DMS153 treated with DMSO at 0.1 percent for 48 hours (cell line): ENCODE measurements at regions not wholly inside any gene's neighbourhood (a gene's known extent, or its start where the extent isn't known, plus 50 kb on each side); places are given as distances from the start of the nearest gene placed in this dataset.
"Not testable (repeated sequence)": the region's sequence is repeated elsewhere in the genome, so short reads cannot be mapped to it uniquely, and the experiment has no call there.

Experiments used
- DNase-seq: peaks from one replicate; lab custom pipeline; 2025; ENCODE audit not compliant: unreplicated experiment; lab: John Stamatoyannopoulos, UW

GRCh38 chr18:51330148-51330547 lies 132.7 kb upstream of the MEX3C start:
- no peak for DNase-seq

- no peak for DNase-seq
These were observed 133.3 kb upstream of the MEX3C start for GRCh38 chr18:51330739-51331138.

GRCh38 chr18:51337406-51337805 lies 139.9 kb upstream of the MEX3C start:
- DNase-seq = no peak

GRCh38 chr18:51339856-51340255 lies 142.4 kb upstream of the MEX3C start:
- no peak for DNase-seq

GRCh38 chr18:51340332-51340731 lies 142.9 kb upstream of the MEX3C start:
- no peak for DNase-seq

- no peak for DNase-seq
These were observed 145.3 kb upstream of the MEX3C start for GRCh38 chr18:51342815-51343214.

GRCh38 chr18:51345848-51346391 lies 148.4 kb upstream of the MEX3C start:
- no peak for DNase-seq

- no peak for DNase-seq
These were observed 148.9 kb upstream of the MEX3C start for GRCh38 chr18:51346404-51346803.

GRCh38 chr18:51350081-51350480 lies 152.6 kb upstream of the MEX3C start:
- DNase-seq = no peak

- DNase-seq = no peak
These were observed 158.4 kb upstream of the MEX3C start for GRCh38 chr18:51355841-51356240.

GRCh38 chr18:51360301-51360700 lies 162.8 kb upstream of the MEX3C start:
- not testable (repeated sequence) for DNase-seq

- DNase-seq = no peak
These were observed 163.8 kb upstream of the MEX3C start for GRCh38 chr18:51361130-51361860.

GRCh38 chr18:51363384-51363783 lies 165.9 kb upstream of the MEX3C start:
- DNase-seq = no peak

- no peak for DNase-seq
These were observed 173.5 kb upstream of the MEX3C start for GRCh38 chr18:51370996-51371395.

- DNase-seq = no peak
These were observed 174.4 kb upstream of the MEX3C start for GRCh38 chr18:51371929-51372328.

GRCh38 chr18:51382081-51382480 lies 184.6 kb upstream of the MEX3C start:
- DNase-seq = no peak

- no peak for DNase-seq
These were observed 185.6 kb upstream of the MEX3C start for GRCh38 chr18:51383116-51383515.

GRCh38 chr18:51383711-51384110 lies 186.2 kb upstream of the MEX3C start:
- DNase-seq = no peak

GRCh38 chr18:51385270-51385669 lies 187.8 kb upstream of the MEX3C start:
- DNase-seq = no peak

- DNase-seq = no peak
These were observed 193.2 kb upstream of the MEX3C start for GRCh38 chr18:51390702-51391101.

GRCh38 chr18:51391215-51391614 lies 193.7 kb upstream of the MEX3C start:
- no peak for DNase-seq

GRCh38 chr18:51391731-51392130 lies 194.2 kb upstream of the MEX3C start:
- no peak for DNase-seq

GRCh38 chr18:51397347-51397962 lies 200.0 kb upstream of the MEX3C start:
- DNase-seq = no peak
